ENCODE measurements at regions not wholly inside any gene's neighbourhood (a gene's known extent, or its start where the extent isn't known, plus 50 kb on each side); places are given as distances from the start of the nearest gene placed in this dataset.

DNA sequence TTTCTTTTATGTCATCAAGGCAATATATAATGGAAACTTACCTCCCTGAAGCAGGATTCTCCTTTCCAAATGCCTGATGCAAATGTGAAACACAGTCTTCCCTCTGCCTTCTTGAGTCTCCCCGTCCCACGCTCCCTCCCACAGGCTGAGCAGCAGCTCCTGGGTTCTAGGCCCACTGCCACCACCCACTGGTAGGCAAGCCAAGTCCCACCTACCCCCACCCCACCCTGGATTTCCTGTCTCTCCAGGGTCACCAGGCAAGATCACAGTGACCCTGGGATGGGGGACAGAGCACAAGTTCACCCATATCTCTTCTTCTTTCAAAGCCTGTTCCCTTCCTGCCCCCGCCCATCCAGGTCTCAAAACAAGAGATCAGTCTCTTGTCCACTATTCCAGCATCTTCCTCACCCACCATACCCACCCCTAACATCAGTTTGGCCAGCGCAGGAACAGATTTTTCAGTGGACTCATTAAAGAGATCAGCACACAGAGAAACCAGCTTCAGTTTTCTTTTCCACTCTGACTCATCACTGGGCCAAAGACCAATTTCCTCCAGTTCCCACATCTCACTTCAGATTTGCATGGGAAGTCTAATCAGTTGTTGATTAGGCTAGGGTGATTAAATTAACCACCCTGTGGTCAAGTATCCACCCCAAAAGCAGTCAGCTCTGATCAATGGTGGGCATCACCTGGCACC, 151.5 kb downstream of the ACTL7B start:
- Histone ChIP-seq H3K27ac (no peak overlapping the region), H3K36me3 (no peaks in the 10 kb centered on the region), H3K27me3 (no peaks in the 10 kb centered on the region), H3K9me3 (no peaks in the 10 kb centered on the region), H3K9ac (ENCODE audit: low read depth in 2 of 2, low read length in 2 of 2) (no peak overlapping the region), H3K4me3 (no peak overlapping the region), H3K4me1 (no peaks in the 10 kb centered on the region)
- intact Hi-C loops (cut with DNase I), result no loop called here
- TF ChIP-seq, protein P1, sequence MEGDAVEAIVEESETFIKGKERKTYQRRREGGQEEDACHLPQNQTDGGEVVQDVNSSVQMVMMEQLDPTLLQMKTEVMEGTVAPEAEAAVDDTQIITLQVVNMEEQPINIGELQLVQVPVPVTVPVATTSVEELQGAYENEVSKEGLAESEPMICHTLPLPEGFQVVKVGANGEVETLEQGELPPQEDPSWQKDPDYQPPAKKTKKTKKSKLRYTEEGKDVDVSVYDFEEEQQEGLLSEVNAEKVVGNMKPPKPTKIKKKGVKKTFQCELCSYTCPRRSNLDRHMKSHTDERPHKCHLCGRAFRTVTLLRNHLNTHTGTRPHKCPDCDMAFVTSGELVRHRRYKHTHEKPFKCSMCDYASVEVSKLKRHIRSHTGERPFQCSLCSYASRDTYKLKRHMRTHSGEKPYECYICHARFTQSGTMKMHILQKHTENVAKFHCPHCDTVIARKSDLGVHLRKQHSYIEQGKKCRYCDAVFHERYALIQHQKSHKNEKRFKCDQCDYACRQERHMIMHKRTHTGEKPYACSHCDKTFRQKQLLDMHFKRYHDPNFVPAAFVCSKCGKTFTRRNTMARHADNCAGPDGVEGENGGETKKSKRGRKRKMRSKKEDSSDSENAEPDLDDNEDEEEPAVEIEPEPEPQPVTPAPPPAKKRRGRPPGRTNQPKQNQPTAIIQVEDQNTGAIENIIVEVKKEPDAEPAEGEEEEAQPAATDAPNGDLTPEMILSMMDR (IDR thresholded peaks at IDR 0.05), result no peak
- DNase-seq, result no peak

DNA sequence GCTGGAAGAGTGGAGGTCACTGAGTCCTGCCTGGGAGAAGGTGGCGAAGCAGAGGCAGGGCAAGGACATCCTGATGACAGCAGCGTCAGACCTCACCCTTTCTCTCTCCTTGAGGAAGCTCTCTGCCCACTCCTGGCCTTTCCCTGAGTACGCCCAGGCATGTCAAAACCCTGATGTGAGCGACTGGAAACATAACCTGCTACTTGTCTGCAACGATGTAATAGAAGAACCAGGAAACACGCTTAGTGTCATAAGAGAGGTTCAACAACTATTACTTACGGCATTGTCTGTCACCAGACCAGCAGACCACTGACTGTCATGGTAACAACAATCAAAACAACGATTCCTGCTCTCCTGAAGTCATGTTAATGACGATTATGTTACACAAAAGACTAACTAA, 152.4 kb downstream of the ACTL7B start:
- no peak overlapping the region for H3K4me3 ChIP-seq
- no peak for DNase-seq
- intact Hi-C loops (cut with DNase I), result no loop called here
- H3K4me1 ChIP-seq, result no peaks in the 10 kb centered on the region
- H3K27me3 ChIP-seq, result no peaks in the 10 kb centered on the region
- H3K36me3 ChIP-seq, result no peaks in the 10 kb centered on the region
- no peak overlapping the region for H3K9ac ChIP-seq (ENCODE audit: low read depth in 2 of 2, low read length in 2 of 2)
- TF ChIP-seq, protein P1 (IDR thresholded peaks at IDR 0.05), result no peak
- no peak overlapping the region for H3K27ac ChIP-seq
- no peaks in the 10 kb centered on the region for H3K9me3 ChIP-seq

DNA sequence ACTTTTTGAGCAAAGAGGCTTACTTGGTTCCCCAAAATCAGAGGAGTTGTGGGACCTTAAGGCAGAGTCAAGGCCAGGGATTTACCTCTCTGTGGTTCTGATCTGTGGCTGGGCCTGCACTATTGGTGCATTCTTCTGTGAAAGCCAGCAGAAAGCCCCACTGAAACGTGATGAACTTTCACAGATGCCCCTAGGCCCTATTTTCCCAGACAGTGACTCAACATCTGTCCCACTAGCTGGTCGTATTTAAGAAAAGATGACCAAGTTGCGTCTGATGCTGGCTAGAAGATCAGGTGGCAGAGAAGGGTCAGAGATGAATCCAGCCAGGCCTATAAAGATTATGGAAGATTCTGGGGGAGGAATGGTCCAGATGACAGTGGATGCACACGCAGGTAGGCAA, 153.1 kb downstream of the ACTL7B start:
- Histone ChIP-seq H3K36me3 (no peaks in the 10 kb centered on the region), H3K27ac (no peak overlapping the region), H3K27me3 (no peaks in the 10 kb centered on the region), H3K9ac (ENCODE audit: low read depth in 2 of 2, low read length in 2 of 2) (no peak overlapping the region), H3K4me3 (no peak overlapping the region), H3K9me3 (no peaks in the 10 kb centered on the region), H3K4me1 (no peaks in the 10 kb centered on the region)
- TF ChIP-seq, protein P1 (IDR thresholded peaks at IDR 0.05), result no peak
- intact Hi-C loops (cut with DNase I), result no loop called here
- no peak for DNase-seq

DNA sequence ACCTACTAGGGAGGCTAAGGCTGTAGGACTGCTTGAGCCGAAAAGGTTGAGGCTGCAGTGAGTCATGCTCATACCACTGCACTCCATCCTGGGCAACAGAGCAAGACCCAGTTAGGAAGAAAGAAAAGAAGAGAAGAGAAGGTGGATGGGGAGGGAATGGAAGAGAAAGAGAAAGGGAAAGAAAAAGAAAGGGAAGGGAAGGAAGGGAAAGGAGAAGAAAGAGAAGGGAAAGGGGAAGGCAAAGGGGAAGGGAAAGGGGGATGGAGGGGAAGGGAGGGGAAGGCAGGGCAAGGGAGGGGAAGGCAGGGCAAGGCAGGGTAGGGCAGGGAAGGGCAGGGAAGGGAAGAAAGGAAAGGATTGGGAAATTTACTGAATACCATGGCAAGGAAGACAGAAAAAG, 157.0 kb downstream of the ACTL7B start:
- Histone ChIP-seq H3K9me3 (no peaks in the 10 kb centered on the region), H3K9ac (ENCODE audit: low read depth in 2 of 2, low read length in 2 of 2) (no peak overlapping the region), H3K27me3 (no peaks in the 10 kb centered on the region), H3K4me1 (no peaks in the 10 kb centered on the region), H3K27ac (no peak overlapping the region), H3K4me3 (no peak overlapping the region), H3K36me3 (no peaks in the 10 kb centered on the region)
- DNase-seq, result no peak
- TF ChIP-seq, protein P1 (IDR thresholded peaks at IDR 0.05), result no peak
- intact Hi-C loops (cut with DNase I), result no loop called here

DNA sequence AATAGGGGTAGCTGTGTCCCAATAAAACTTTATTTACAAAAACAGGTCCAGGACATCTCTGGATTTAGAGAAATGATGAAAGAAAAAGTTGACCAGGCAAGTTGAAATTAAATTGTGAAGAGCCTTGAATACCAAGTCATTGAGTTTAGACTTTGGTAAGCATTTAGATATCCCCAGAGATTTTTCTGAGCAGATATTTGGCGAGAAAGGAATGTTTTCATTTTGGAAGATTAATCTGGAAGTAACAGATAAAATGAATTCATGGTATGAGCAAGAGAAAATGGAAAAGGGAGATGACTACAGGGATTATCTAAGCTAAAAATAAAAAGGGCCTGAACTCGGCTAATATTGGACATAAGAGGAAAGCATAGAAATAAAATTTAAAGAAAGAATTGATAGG, 157.6 kb downstream of the ACTL7B start:
- intact Hi-C loops (cut with DNase I), result no loop called here
- H3K9me3 ChIP-seq, result no peaks in the 10 kb centered on the region
- H3K4me1 ChIP-seq, result no peaks in the 10 kb centered on the region
- DNase-seq, result no peak
- H3K27me3 ChIP-seq, result no peaks in the 10 kb centered on the region
- H3K4me3 ChIP-seq, result no peak overlapping the region
- H3K36me3 ChIP-seq, result no peaks in the 10 kb centered on the region
- no peak overlapping the region for H3K9ac ChIP-seq (ENCODE audit: low read depth in 2 of 2, low read length in 2 of 2)
- TF ChIP-seq, protein P1 (IDR thresholded peaks at IDR 0.05), result no peak
- H3K27ac ChIP-seq, result no peak overlapping the region
